ENCODE measurements at regions not wholly inside any gene's neighbourhood (a gene's known extent, or its start where the extent isn't known, plus 50 kb on each side); places are given as distances from the start of the nearest gene placed in this dataset.

DNA sequence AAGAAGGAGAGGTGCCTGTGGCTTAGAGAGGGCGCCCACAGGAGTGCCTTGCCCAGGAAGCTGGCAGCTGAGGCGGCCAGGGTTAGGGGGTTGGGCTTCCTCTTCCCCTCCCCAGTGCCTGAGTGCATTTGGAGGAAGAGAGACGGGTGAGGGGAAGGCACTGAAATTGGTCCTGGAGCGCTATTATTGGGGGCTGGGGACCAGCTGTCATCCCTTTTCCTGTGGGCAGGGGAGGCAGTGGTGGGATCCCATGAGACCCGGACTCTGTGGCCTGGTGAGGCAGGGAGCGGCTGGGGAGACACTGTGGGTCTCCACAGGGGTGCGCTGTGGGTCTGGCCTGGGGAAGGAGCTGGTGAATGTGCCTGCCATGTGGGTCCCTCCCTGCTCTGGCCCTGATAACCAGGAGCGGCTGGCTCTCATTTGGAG is 259.7 kb downstream of the SEC14L1 start:
- no peak for TF ChIP-seq CTCF (conservative IDR thresholded peaks at IDR 0.05)
- TF ChIP-seq ZFX (IDR thresholded peaks at IDR 0.05) = no peak

All from C4-2B (cell line).